Inflammatory macrophage treated with lipopolysaccharide for 1 hour (primary cell): ENCODE measurements at regions not wholly inside any gene's neighbourhood (a gene's known extent, or its start where the extent isn't known, plus 50 kb on each side); places are given as distances from the start of the nearest gene placed in this dataset.
"Not testable (repeated sequence)": the region's sequence is repeated elsewhere in the genome, so short reads cannot be mapped to it uniquely, and the experiment has no call there.

Source experiments
- DNase-seq, 2 donors: peaks; one replicate each; pipeline ENCODE4 v3.0.0-alpha.2; 2020 to 2022

GRCh38 chr12:131642101-131642540, 68.8 kb upstream of the SFSWAP start:
- peak in 1 of 2 donors; percentile 7 for DNase-seq

- DNase-seq: no peak
Observed at GRCh38 chr12:131642771-131643170, 68.1 kb upstream of the SFSWAP start.

- DNase-seq: no peak
Observed at GRCh38 chr12:131643631-131644452, 67.0 kb upstream of the SFSWAP start.

GRCh38 chr12:131644481-131644880, 66.4 kb upstream of the SFSWAP start:
- no peak for DNase-seq

GRCh38 chr12:131644917-131645316, 66.0 kb upstream of the SFSWAP start:
- DNase-seq: peak in 1 of 2 donors; percentile 4

- DNase-seq: not testable (repeated sequence)
Observed at GRCh38 chr12:131645557-131645956, 65.3 kb upstream of the SFSWAP start.

GRCh38 chr12:131646444-131646843, 64.4 kb upstream of the SFSWAP start:
- DNase-seq: not testable (repeated sequence)

- DNase-seq: no peak
Observed at GRCh38 chr12:131647667-131648066, 63.2 kb upstream of the SFSWAP start.

- DNase-seq: not testable (repeated sequence)
Observed at GRCh38 chr12:131655469-131656174, 55.3 kb upstream of the SFSWAP start.

GRCh38 chr12:131656796-131657195, 54.1 kb upstream of the SFSWAP start:
- DNase-seq: not testable (repeated sequence)

GRCh38 chr12:131658605-131659004, 52.3 kb upstream of the SFSWAP start:
- not testable (repeated sequence) for DNase-seq

GRCh38 chr12:131659484-131659883, 51.4 kb upstream of the SFSWAP start:
- DNase-seq: not testable (repeated sequence)

GRCh38 chr12:131659976-131660375, 50.9 kb upstream of the SFSWAP start:
- DNase-seq: not testable (repeated sequence)

- DNase-seq: not testable (repeated sequence)
Observed at GRCh38 chr12:131660401-131660800, 50.5 kb upstream of the SFSWAP start.
